Inferior parietal cortex (tissue), 1 donor: ENCODE measurements at regions not wholly inside any gene's neighbourhood (a gene's known extent, or its start where the extent isn't known, plus 50 kb on each side); places are given as distances from the start of the nearest gene placed in this dataset.

Source experiments
- DNase-seq: peaks from one replicate; pipeline ENCODE4 v3.0.0-alpha.2; 2016; ENCODE audit errors: extremely low spot score

- DNase-seq = no peak
These were observed 262.0 kb upstream of the KCNH8 start for GRCh38 chr3:18886331-18886730.

- no peak for DNase-seq
These were observed 262.7 kb upstream of the KCNH8 start for GRCh38 chr3:18885612-18886011.

- DNase-seq = no peak
These were observed 264.7 kb upstream of the KCNH8 start for GRCh38 chr3:18883571-18883970.

GRCh38 chr3:18880691-18881090 is 267.6 kb upstream of the KCNH8 start:
- DNase-seq = no peak

- no peak for DNase-seq
These were observed 275.8 kb upstream of the KCNH8 start for GRCh38 chr3:18872466-18872865.

- no peak for DNase-seq
These were observed 277.7 kb upstream of the KCNH8 start for GRCh38 chr3:18870642-18871041.

GRCh38 chr3:18870074-18870640 is 278.2 kb upstream of the KCNH8 start:
- DNase-seq = no peak

GRCh38 chr3:18868911-18869689 is 279.2 kb upstream of the KCNH8 start:
- no peak for DNase-seq

- DNase-seq = no peak
These were observed 281.4 kb upstream of the KCNH8 start for GRCh38 chr3:18866899-18867298.

- DNase-seq = no peak
These were observed 283.2 kb upstream of the KCNH8 start for GRCh38 chr3:18864933-18865731.

- DNase-seq = no peak
These were observed 286.2 kb upstream of the KCNH8 start for GRCh38 chr3:18862077-18862476.

- DNase-seq = no peak
These were observed 287.2 kb upstream of the KCNH8 start for GRCh38 chr3:18861137-18861536.

- DNase-seq = no peak
These were observed 295.0 kb upstream of the KCNH8 start for GRCh38 chr3:18853269-18853668.

GRCh38 chr3:18847583-18848197 is 300.6 kb upstream of the KCNH8 start:
- peak; percentile 7 for DNase-seq

GRCh38 chr3:18843983-18844382 is 304.3 kb upstream of the KCNH8 start:
- no peak for DNase-seq

GRCh38 chr3:18843188-18843587 is 305.1 kb upstream of the KCNH8 start:
- DNase-seq = no peak

- DNase-seq = no peak
These were observed 306.6 kb upstream of the KCNH8 start for GRCh38 chr3:18841422-18842343.

GRCh38 chr3:18840535-18841137 is 307.7 kb upstream of the KCNH8 start:
- DNase-seq = no peak

GRCh38 chr3:18838758-18839157 is 309.6 kb upstream of the KCNH8 start:
- DNase-seq = no peak

GRCh38 chr3:18837137-18837755 is 311.1 kb upstream of the KCNH8 start:
- DNase-seq = no peak
